D721Med (cell line): ENCODE measurements at regions not wholly inside any gene's neighbourhood (a gene's known extent, or its start where the extent isn't known, plus 50 kb on each side); places are given as distances from the start of the nearest gene placed in this dataset.

Source experiments
- DNase-seq: peaks from one replicate; pipeline ENCODE4 v3.0.0; 2011; ENCODE audit warnings: low spot score; ENCODE audit not compliant: insufficient read length
- FAIRE-seq: peaks from 2 replicates; lab custom pipeline; 2011; peaks lifted over from hg19 to GRCh38; lab: Jason Lieb, UNC
- TF ChIP-seq, protein P1 (sequence below): IDR thresholded peaks from 2 replicates; pipeline ENCODE4 v1.5.1; 2012; ENCODE audit warnings: mild to moderate bottlenecking, control low read depth; ENCODE audit not compliant: insufficient read depth; ENCODE audit errors: missing control alignments

DNA sequence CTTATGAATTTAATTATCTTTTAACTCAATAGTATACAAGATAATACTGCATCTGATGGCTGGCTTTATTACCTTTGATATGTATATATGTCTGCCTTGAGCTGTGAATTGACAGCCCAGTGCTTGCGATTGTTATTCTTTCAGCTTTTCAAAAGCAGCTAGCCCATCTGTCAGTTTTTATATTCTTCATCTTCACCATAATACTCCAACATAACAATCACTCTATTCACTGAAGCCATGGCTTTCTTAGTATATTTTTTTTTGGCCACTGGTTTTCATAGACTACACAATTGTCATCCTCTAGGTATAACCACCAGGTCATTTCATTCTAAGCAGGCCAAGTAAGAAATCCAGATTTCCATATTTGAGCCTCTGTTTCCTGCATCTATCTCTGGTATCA lies 1026.1 kb downstream of the FSCB start:
- TF ChIP-seq, protein P1, sequence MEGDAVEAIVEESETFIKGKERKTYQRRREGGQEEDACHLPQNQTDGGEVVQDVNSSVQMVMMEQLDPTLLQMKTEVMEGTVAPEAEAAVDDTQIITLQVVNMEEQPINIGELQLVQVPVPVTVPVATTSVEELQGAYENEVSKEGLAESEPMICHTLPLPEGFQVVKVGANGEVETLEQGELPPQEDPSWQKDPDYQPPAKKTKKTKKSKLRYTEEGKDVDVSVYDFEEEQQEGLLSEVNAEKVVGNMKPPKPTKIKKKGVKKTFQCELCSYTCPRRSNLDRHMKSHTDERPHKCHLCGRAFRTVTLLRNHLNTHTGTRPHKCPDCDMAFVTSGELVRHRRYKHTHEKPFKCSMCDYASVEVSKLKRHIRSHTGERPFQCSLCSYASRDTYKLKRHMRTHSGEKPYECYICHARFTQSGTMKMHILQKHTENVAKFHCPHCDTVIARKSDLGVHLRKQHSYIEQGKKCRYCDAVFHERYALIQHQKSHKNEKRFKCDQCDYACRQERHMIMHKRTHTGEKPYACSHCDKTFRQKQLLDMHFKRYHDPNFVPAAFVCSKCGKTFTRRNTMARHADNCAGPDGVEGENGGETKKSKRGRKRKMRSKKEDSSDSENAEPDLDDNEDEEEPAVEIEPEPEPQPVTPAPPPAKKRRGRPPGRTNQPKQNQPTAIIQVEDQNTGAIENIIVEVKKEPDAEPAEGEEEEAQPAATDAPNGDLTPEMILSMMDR: no peak
- DNase-seq: no peak
- no peak for FAIRE-seq

DNA sequence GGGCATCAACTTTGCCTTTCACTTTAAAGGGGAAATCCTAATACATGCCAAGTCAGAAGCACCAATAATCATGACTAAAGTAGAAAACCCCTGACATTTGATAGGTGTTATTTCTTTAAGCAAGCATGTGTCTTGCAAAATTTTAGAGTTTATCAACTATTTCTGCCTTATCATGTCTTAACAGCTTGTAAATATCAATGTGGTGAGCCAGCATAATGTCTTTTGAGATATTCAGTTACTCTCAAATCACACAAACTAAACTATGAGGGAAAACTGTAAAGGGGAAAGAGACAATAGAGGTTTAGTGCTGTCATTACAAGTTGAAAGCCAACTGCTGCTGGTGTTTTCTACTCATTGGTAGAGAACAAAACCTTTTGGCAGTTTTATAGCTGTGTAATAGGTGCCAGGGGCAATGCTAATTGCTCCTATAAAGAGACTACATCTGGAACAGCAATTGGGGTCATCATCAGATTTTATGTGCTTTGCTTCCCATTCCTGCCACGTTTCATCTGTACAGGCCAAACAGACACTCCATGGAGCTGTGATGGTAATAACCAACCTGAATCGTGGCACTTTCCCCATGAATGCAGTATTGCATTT lies 1027.4 kb downstream of the FSCB start:
- no peak for DNase-seq
- FAIRE-seq: no peak
- TF ChIP-seq, protein P1: no peak

DNA sequence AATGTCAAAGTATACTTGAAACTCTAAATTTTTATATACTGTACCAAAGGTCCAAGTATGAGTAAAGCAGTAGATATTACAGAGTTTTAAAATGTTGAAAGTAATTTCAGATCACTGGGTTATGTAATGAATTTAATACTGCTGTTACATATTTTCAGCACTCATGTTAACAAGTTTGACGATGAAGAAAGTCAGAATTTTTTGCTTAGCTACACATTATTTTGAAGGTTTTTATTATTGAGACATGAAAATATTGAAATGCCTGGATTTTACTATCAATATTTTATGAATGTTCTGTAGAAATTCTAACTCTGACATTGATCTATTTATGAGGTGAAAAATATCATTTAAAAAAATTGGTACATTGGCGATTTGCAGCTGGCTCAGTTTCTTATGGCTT lies 1030.3 kb downstream of the FSCB start:
- TF ChIP-seq, protein P1: no peak
- no peak for FAIRE-seq

DNA sequence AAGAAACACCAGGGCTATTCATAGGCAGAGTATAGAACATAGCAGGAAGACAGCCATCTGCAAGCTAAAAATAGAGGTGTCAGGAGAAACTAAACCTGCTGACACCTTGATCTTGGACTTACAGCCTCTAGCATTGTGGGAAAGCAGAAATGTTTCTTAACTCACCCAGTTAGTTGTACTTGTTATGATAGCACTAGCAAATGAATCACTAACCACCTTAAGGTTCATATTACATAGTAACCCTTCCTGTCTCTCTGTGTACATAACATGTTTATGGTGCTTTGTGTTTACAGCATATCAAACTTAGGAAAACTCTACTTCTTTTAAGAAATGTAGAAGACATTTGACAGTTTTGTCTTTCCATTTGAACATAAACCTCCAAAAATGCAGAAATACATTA lies 1031.3 kb downstream of the FSCB start:
- TF ChIP-seq, protein P1: no peak
- no peak for FAIRE-seq
- no peak for DNase-seq

More for the DNA sequence above, 1030.3 kb downstream of the FSCB start:
- DNase-seq: no peak

DNA sequence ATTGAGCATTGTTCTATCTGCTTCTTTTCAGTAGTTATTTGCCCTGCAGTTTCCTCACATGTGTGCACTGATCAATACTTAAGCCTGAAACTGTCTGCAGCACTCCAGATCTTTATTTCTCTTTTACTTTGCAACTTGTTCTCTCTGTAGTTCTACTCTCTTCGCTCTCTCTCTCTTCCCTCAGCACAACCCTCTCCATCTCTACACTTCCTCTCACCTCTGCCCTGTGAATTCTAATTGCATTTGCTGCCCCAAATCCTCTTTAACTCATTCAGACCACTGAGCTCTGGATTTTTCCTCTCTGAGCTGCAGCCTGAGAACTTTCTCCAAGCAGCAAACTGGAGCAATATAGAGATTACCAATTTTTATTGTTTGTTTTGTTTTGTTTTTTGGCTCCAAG lies 1035.5 kb downstream of the FSCB start:
- no peak for FAIRE-seq
- TF ChIP-seq, protein P1: no peak
- DNase-seq: no peak

DNA sequence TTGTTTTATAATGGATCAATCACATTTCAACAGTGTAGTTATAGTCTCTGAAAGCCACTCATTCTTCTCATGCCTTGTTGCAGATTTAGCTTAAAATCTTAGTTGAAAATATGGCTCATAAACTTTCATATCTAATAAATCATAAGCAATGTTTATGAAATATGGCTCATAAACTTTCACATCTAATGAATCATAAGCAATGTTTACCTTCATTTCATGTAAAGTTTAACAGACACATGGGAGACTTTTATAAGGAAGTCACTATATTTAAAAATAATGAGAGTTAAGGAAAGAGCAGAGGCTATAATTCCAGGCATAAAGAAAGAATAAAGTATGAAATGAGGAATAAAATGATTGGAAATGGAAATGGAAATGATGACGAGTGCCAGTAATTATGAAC lies 1042.1 kb downstream of the FSCB start:
- FAIRE-seq (no peak), DNase-seq (no peak)
- TF ChIP-seq, protein P1: no peak

DNA sequence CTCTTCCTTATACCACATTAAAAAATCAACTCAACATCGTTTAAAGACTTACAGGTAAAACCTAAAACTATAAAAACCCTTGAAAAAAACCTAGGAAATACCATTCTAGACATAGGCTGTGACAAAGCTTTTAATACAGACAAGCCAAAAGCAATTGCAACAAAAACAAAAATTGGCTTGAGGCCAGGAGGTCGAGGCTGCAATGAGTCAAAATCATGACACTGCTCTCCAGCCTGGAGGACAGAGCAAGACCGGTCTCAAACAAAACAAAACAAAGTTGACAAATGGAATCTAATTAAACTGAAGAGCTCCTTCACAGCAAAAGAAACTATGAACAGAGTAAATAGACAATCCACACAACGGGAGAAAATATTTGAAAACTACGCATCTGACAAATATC lies 1057.8 kb downstream of the FSCB start:
- FAIRE-seq: no peak
- TF ChIP-seq, protein P1: no peak

More for the DNA sequence above, 1057.8 kb downstream of the FSCB start:
- no peak for DNase-seq
